GM12891 (cell line): ENCODE measurements at regions not wholly inside any gene's neighbourhood (a gene's known extent, or its start where the extent isn't known, plus 50 kb on each side); places are given as distances from the start of the nearest gene placed in this dataset.

Experiments used
- POLR2A ChIP-seq: IDR thresholded peaks from 2 replicates; pipeline ENCODE4 v1.6.1; 2011; ENCODE audit warnings: low read depth, low read length, control low read depth
- POLR2AphosphoS5 ChIP-seq: IDR thresholded peaks from 2 replicates; pipeline ENCODE4 v1.6.1; 2011; ENCODE audit warnings: low read depth, low read length, control low read depth

DNA sequence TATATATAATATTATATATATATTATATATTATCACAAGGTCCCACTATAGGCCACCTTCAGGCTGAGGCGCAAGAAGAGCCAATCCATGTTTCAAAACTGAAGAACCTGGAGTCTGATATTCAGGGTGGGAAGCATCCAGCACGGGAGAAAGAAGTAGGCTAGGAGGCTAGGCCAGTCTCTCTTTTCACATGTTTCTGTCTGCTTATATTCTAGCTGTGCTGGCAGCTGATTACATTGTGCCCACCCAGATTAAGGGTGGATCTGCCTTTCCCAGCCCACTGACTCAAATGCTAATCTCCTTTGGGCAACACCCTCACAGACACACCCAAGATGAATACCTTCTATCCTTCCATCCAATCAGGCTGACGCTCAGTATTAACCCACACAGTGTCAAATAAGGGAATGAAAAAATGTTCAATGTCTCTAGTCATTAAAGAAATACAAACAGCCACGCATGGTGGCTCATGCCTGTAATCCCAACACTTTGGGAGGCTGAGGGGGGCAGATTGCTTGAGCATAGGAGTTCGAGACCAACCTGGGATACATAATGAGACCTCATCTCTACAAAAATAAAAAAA lies 135.4 kb upstream of the PCBD1 start:
- TF ChIP-seq POLR2A (no peak), POLR2AphosphoS5 (no peak)
